RCC 7860 (cell line): ENCODE measurements at regions not wholly inside any gene's neighbourhood (a gene's known extent, or its start where the extent isn't known, plus 50 kb on each side); places are given as distances from the start of the nearest gene placed in this dataset.

Experiments used
- DNase-seq: peaks from one replicate; pipeline ENCODE4 v3.0.0-alpha.2; 2015; ENCODE audit warnings: low spot score
- FAIRE-seq: peaks from 2 replicates; lab custom pipeline; 2012; peaks lifted over from hg19 to GRCh38; lab: Jason Lieb, UNC

- DNase-seq (no peak), FAIRE-seq (no peak)
Observed at GRCh38 chr12:127629066-127629820, 637.7 kb upstream of the TMEM132C start.

GRCh38 chr12:127632461-127632860 is 634.5 kb upstream of the TMEM132C start:
- FAIRE-seq (no peak), DNase-seq (no peak)

GRCh38 chr12:127635838-127636237 is 631.1 kb upstream of the TMEM132C start:
- DNase-seq, result no peak
- no peak for FAIRE-seq

GRCh38 chr12:127636882-127637281 is 630.1 kb upstream of the TMEM132C start:
- FAIRE-seq (no peak), DNase-seq (no peak)

- no peak for FAIRE-seq
- DNase-seq, result no peak
Observed at GRCh38 chr12:127640181-127640886, 626.6 kb upstream of the TMEM132C start.

GRCh38 chr12:127642208-127642607 is 624.8 kb upstream of the TMEM132C start:
- DNase-seq (no peak), FAIRE-seq (no peak)

- DNase-seq (no peak), FAIRE-seq (no peak)
Observed at GRCh38 chr12:127648321-127648720, 618.6 kb upstream of the TMEM132C start.

GRCh38 chr12:127649961-127650360 is 617.0 kb upstream of the TMEM132C start:
- DNase-seq (no peak), FAIRE-seq (no peak)

GRCh38 chr12:127650626-127651025 is 616.3 kb upstream of the TMEM132C start:
- FAIRE-seq, result no peak
- no peak for DNase-seq

GRCh38 chr12:127652281-127652680 is 614.7 kb upstream of the TMEM132C start:
- DNase-seq, result no peak
- FAIRE-seq, result no peak

- FAIRE-seq, result no peak
Observed at GRCh38 chr12:127654383-127654985, 612.5 kb upstream of the TMEM132C start.

GRCh38 chr12:127655691-127656090 is 611.3 kb upstream of the TMEM132C start:
- FAIRE-seq (no peak), DNase-seq (no peak)

More at GRCh38 chr12:127654383-127654985, 612.5 kb upstream of the TMEM132C start:
- no peak for DNase-seq

- no peak for DNase-seq
- FAIRE-seq, result no peak
Observed at GRCh38 chr12:127656266-127656665, 610.7 kb upstream of the TMEM132C start.

- no peak for DNase-seq
- FAIRE-seq, result no peak
Observed at GRCh38 chr12:127657036-127657435, 609.9 kb upstream of the TMEM132C start.

- no peak for DNase-seq
- FAIRE-seq, result no peak
Observed at GRCh38 chr12:127660961-127661360, 606.0 kb upstream of the TMEM132C start.

GRCh38 chr12:127663716-127664115 is 603.3 kb upstream of the TMEM132C start:
- no peak for DNase-seq
- no peak for FAIRE-seq

GRCh38 chr12:127664901-127665300 is 602.1 kb upstream of the TMEM132C start:
- no peak for FAIRE-seq

GRCh38 chr12:127667131-127667685 is 599.8 kb upstream of the TMEM132C start:
- DNase-seq (no peak), FAIRE-seq (no peak)

More at GRCh38 chr12:127664901-127665300, 602.1 kb upstream of the TMEM132C start:
- no peak for DNase-seq

- DNase-seq, result no peak
- FAIRE-seq, result no peak
Observed at GRCh38 chr12:127670294-127670693, 596.7 kb upstream of the TMEM132C start.

- FAIRE-seq, result no peak
- DNase-seq, result no peak
Observed at GRCh38 chr12:127670796-127671195, 596.2 kb upstream of the TMEM132C start.

- FAIRE-seq, result no peak
- DNase-seq, result no peak
Observed at GRCh38 chr12:127675936-127676335, 591.0 kb upstream of the TMEM132C start.
